IMR-90 (cell line): ENCODE measurements at regions not wholly inside any gene's neighbourhood (a gene's known extent, or its start where the extent isn't known, plus 50 kb on each side); places are given as distances from the start of the nearest gene placed in this dataset.

ENCODE experiments used
- CTCF ChIP-seq: conservative IDR thresholded peaks from 2 replicates; pipeline ENCODE4 v1.5.1; 2012; ENCODE audit warnings: mild to moderate bottlenecking, low read depth, low read length, improper control_type of control experiment
- POLR2A ChIP-seq: IDR thresholded peaks from 2 replicates; pipeline ENCODE4 v1.6.1; 2012; ENCODE audit warnings: mild to moderate bottlenecking, low read depth, low read length

- no peak for TF ChIP-seq CTCF
- no peak for TF ChIP-seq POLR2A
These were observed 183.6 kb upstream of the DLGAP1 start for GRCh38 chr18:4638680-4639079.
